HG03045 (cell line): ENCODE measurements at regions not wholly inside any gene's neighbourhood (a gene's known extent, or its start where the extent isn't known, plus 50 kb on each side); places are given as distances from the start of the nearest gene placed in this dataset.
"Not testable (repeated sequence)": the region's sequence is repeated elsewhere in the genome, so short reads cannot be mapped to it uniquely, and the experiment has no call there.

Experiments
- ATAC-seq: cut with Tn5 transposase; IDR thresholded peaks from one replicate; pipeline ENCODE4 v1.9.1; 2021; ENCODE audit warnings: mild to moderate bottlenecking, moderate library complexity; ENCODE audit not compliant: unreplicated experiment

- no peak for ATAC-seq
These were observed 155.4 kb upstream of the MAMLD1 start for GRCh38 chrX:150207733-150208132.

- no peak for ATAC-seq
These were observed 151.1 kb upstream of the MAMLD1 start for GRCh38 chrX:150211988-150212387.

GRCh38 chrX:150212672-150213480, 150.2 kb upstream of the MAMLD1 start:
- no peak for ATAC-seq

- no peak for ATAC-seq
These were observed 149.6 kb upstream of the MAMLD1 start for GRCh38 chrX:150213481-150214030.

- not testable (repeated sequence) for ATAC-seq
These were observed 147.1 kb upstream of the MAMLD1 start for GRCh38 chrX:150216000-150216399.

- ATAC-seq, result no peak
These were observed 146.4 kb upstream of the MAMLD1 start for GRCh38 chrX:150216716-150217115.

GRCh38 chrX:150217609-150218008, 145.5 kb upstream of the MAMLD1 start:
- ATAC-seq, result no peak

GRCh38 chrX:150219374-150220185, 143.5 kb upstream of the MAMLD1 start:
- ATAC-seq, result no peak

- ATAC-seq, result no peak
These were observed 139.7 kb upstream of the MAMLD1 start for GRCh38 chrX:150223176-150224015.

GRCh38 chrX:150224676-150225075, 138.4 kb upstream of the MAMLD1 start:
- ATAC-seq, result no peak

GRCh38 chrX:150225266-150225665, 137.9 kb upstream of the MAMLD1 start:
- no peak for ATAC-seq

- no peak for ATAC-seq
These were observed 137.4 kb upstream of the MAMLD1 start for GRCh38 chrX:150225756-150226155.

- no peak for ATAC-seq
These were observed 136.7 kb upstream of the MAMLD1 start for GRCh38 chrX:150226223-150226965.

GRCh38 chrX:150227321-150227860, 135.7 kb upstream of the MAMLD1 start:
- ATAC-seq, result no peak

- no peak for ATAC-seq
These were observed 135.2 kb upstream of the MAMLD1 start for GRCh38 chrX:150227873-150228410.

- no peak for ATAC-seq
These were observed 134.7 kb upstream of the MAMLD1 start for GRCh38 chrX:150228431-150228830.

- no peak for ATAC-seq
These were observed 134.1 kb upstream of the MAMLD1 start for GRCh38 chrX:150229030-150229429.

- ATAC-seq, result no peak
These were observed 133.6 kb upstream of the MAMLD1 start for GRCh38 chrX:150229481-150229880.

- not testable (repeated sequence) for ATAC-seq
These were observed 132.2 kb upstream of the MAMLD1 start for GRCh38 chrX:150230952-150231351.

- ATAC-seq, result not testable (repeated sequence)
These were observed 131.7 kb upstream of the MAMLD1 start for GRCh38 chrX:150231368-150231767.
